Stimulated activated CD8-positive, alpha-beta memory T cell treated with anti-CD3 and anti-CD28 coated beads, Interleukin-15, amount 100 ng/mL, for 48 hours (primary cell): ENCODE measurements at regions not wholly inside any gene's neighbourhood (a gene's known extent, or its start where the extent isn't known, plus 50 kb on each side); places are given as distances from the start of the nearest gene placed in this dataset.

Experiments used
- DNase-seq, 2 donors: peaks; one replicate each; pipeline ENCODE4 v3.0.0-alpha.2; 2020; ENCODE audit warnings: low read depth in 2 of 2

- DNase-seq = no peak
Measured at GRCh38 chr3:135865085-135865484, 100.4 kb upstream of the PPP2R3A start.

GRCh38 chr3:135865553-135865952, 100.0 kb upstream of the PPP2R3A start:
- no peak for DNase-seq

GRCh38 chr3:135867911-135868310, 97.6 kb upstream of the PPP2R3A start:
- DNase-seq = no peak

GRCh38 chr3:135868801-135869200, 96.7 kb upstream of the PPP2R3A start:
- DNase-seq = no peak

- DNase-seq = no peak
Measured at GRCh38 chr3:135869439-135870105, 96.0 kb upstream of the PPP2R3A start.

GRCh38 chr3:135871311-135871710, 94.2 kb upstream of the PPP2R3A start:
- DNase-seq = no peak

GRCh38 chr3:135874035-135874434, 91.5 kb upstream of the PPP2R3A start:
- no peak for DNase-seq

GRCh38 chr3:135878501-135878900, 87.0 kb upstream of the PPP2R3A start:
- DNase-seq = no peak

- no peak for DNase-seq
Measured at GRCh38 chr3:135885885-135886284, 79.6 kb upstream of the PPP2R3A start.

- no peak for DNase-seq
Measured at GRCh38 chr3:135887220-135887619, 78.3 kb upstream of the PPP2R3A start.

GRCh38 chr3:135889443-135889842, 76.1 kb upstream of the PPP2R3A start:
- no peak for DNase-seq

- no peak for DNase-seq
Measured at GRCh38 chr3:135891121-135891520, 74.4 kb upstream of the PPP2R3A start.

GRCh38 chr3:135895106-135895733, 70.3 kb upstream of the PPP2R3A start:
- DNase-seq = peak; percentile 1 to 3

GRCh38 chr3:135895734-135896121, 69.8 kb upstream of the PPP2R3A start:
- DNase-seq = no peak

GRCh38 chr3:135896613-135897012, 68.9 kb upstream of the PPP2R3A start:
- no peak for DNase-seq

GRCh38 chr3:135897715-135898114, 67.8 kb upstream of the PPP2R3A start:
- no peak for DNase-seq

- no peak for DNase-seq
Measured at GRCh38 chr3:135898774-135899173, 66.8 kb upstream of the PPP2R3A start.

GRCh38 chr3:135905058-135905724, 60.3 kb upstream of the PPP2R3A start:
- DNase-seq = no peak

GRCh38 chr3:135907422-135908165, 57.9 kb upstream of the PPP2R3A start:
- no peak for DNase-seq

- DNase-seq = no peak
Measured at GRCh38 chr3:135908225-135908624, 57.3 kb upstream of the PPP2R3A start.

GRCh38 chr3:135908737-135909136, 56.8 kb upstream of the PPP2R3A start:
- no peak for DNase-seq

GRCh38 chr3:135911110-135911509, 54.4 kb upstream of the PPP2R3A start:
- DNase-seq = no peak
